MCF 10A (cell line): ENCODE measurements at regions not wholly inside any gene's neighbourhood (a gene's known extent, or its start where the extent isn't known, plus 50 kb on each side); places are given as distances from the start of the nearest gene placed in this dataset.
A peak's percentile ranks its signal among the peaks of the same experiment; 100 is the strongest.
"Not testable (repeated sequence)": the region's sequence is repeated elsewhere in the genome, so short reads cannot be mapped to it uniquely, and the experiment has no call there.

Experiments used
- BruUV-seq: library from RNA; stranded (reverse); fragments of 400-500 nt; replicated peaks from 2 replicates; lab custom pipeline; 2021; lab: Mats Ljungman, UMichigan
- CTCF ChIA-PET: fragments of 300-600 bp; sonication (Branson Sonifier 250); formaldehyde crosslinking; extraction: SDS; loops from one replicate; lab custom pipeline; 2021; ENCODE audit warnings: antibody characterized with exemption, inconsistent platforms; lab: Yijun Ruan, JAX
- POLR2A ChIA-PET: fragments of 300-600, 350-650 bp; sonication (Branson Sonifier 250); formaldehyde crosslinking; extraction: SDS; loops from one replicate; lab custom pipeline; 2020; ENCODE audit warnings: antibody characterized with exemption, inconsistent platforms; lab: Yijun Ruan, JAX
- DNase-seq: peaks from one replicate; pipeline ENCODE4 v3.0.0-alpha.2; 2018; ENCODE audit not compliant: unreplicated experiment
- H3K27ac Mint-ChIP-seq: one replicate; pipeline ENCODE4 v1.8.0; 2022; ENCODE audit warnings: mild to moderate bottlenecking, low read depth, mixed read lengths; ENCODE audit not compliant: unreplicated experiment
- H3K27me3 Mint-ChIP-seq: one replicate; pipeline ENCODE4 v1.8.0; 2022; ENCODE audit warnings: mixed read lengths; ENCODE audit not compliant: insufficient read depth, unreplicated experiment
- H3K36me3 Mint-ChIP-seq: one replicate; pipeline ENCODE4 v1.8.0; 2022; ENCODE audit warnings: mild to moderate bottlenecking, moderate library complexity, mixed read lengths; ENCODE audit not compliant: insufficient read depth, unreplicated experiment
- H3K4me1 Mint-ChIP-seq: one replicate; pipeline ENCODE4 v1.8.0; 2022; ENCODE audit warnings: mixed read lengths; ENCODE audit not compliant: insufficient read depth, unreplicated experiment
- H3K4me3 Mint-ChIP-seq: one replicate; pipeline ENCODE4 v1.8.0; 2022; ENCODE audit warnings: mild to moderate bottlenecking, moderate library complexity, mixed read lengths; ENCODE audit not compliant: unreplicated experiment
- H3K9me3 Mint-ChIP-seq: one replicate; pipeline ENCODE4 v1.8.0; 2022; ENCODE audit warnings: mixed read lengths; ENCODE audit not compliant: unreplicated experiment
- intact Hi-C: fragments of 100-400 bp; cut with micrococcal nuclease; formaldehyde crosslinking; loops from 2 replicates; pipeline ENCODE4 v1.14.1; 2022
- TF ChIP-seq, protein P1 (sequence below): fragments of 200-600 bp; IDR thresholded peaks from one replicate; pipeline ENCODE4 v1.8.0; 2022; ENCODE audit warnings: antibody characterized with exemption, mild to moderate bottlenecking; ENCODE audit not compliant: unreplicated experiment

GRCh38 chr10:9944690-9945089, 1073.0 kb upstream of the CELF2 start:
- CTCF ChIA-PET: no interaction called here
- H3K4me3 Mint-ChIP-seq: no peak overlapping the region
- intact Hi-C loops: no loop called here
- no peaks in the 10 kb centered on the region for H3K4me1 Mint-ChIP-seq
- no peaks in the 10 kb centered on the region for H3K36me3 Mint-ChIP-seq
- H3K9me3 Mint-ChIP-seq: no peaks in the 10 kb centered on the region
- POLR2A ChIA-PET: no interaction called here
- no peak overlapping the region for H3K27ac Mint-ChIP-seq
- TF ChIP-seq, protein P1, sequence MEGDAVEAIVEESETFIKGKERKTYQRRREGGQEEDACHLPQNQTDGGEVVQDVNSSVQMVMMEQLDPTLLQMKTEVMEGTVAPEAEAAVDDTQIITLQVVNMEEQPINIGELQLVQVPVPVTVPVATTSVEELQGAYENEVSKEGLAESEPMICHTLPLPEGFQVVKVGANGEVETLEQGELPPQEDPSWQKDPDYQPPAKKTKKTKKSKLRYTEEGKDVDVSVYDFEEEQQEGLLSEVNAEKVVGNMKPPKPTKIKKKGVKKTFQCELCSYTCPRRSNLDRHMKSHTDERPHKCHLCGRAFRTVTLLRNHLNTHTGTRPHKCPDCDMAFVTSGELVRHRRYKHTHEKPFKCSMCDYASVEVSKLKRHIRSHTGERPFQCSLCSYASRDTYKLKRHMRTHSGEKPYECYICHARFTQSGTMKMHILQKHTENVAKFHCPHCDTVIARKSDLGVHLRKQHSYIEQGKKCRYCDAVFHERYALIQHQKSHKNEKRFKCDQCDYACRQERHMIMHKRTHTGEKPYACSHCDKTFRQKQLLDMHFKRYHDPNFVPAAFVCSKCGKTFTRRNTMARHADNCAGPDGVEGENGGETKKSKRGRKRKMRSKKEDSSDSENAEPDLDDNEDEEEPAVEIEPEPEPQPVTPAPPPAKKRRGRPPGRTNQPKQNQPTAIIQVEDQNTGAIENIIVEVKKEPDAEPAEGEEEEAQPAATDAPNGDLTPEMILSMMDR: no peak
- H3K27me3 Mint-ChIP-seq: no peaks in the 10 kb centered on the region
- BruUV-seq: no TSS peak
- no peak for DNase-seq

DNA sequence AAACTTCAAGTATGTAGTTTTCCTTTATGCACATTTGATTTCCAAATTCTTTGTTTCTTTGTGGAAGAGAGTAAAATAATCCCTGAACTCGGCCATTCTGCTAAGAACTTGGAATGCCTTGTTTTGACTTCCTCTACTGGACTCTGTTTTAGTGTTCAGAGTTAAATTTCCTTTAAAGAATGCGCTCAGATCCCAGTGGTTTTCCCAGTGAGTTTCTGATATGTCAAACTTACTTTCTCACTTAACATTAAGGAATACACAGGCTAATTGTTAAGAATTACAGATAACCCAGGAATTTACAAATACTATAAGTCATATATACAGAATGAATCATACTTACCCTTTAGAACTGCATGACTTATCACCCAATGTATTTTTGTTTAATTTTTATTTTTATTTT, 1067.6 kb upstream of the CELF2 start:
- H3K27me3 Mint-ChIP-seq: no peaks in the 10 kb centered on the region
- H3K4me3 Mint-ChIP-seq: no peak overlapping the region
- no peaks in the 10 kb centered on the region for H3K4me1 Mint-ChIP-seq
- ChIA-PET CTCF (interaction anchor here (0.6 kb wide), 1 partner anchor 618 kb away, joined by 8 read pairs; no protein-coding TSS in a partner anchor), POLR2A (no interaction called here)
- H3K27ac Mint-ChIP-seq: no peak overlapping the region
- H3K36me3 Mint-ChIP-seq: no peaks in the 10 kb centered on the region
- TF ChIP-seq, protein P1: no peak
- no TSS peak for BruUV-seq
- no peaks in the 10 kb centered on the region for H3K9me3 Mint-ChIP-seq
- DNase-seq: no peak
- intact Hi-C loops: no loop called here

GRCh38 chr10:9951481-9952257, 1066.0 kb upstream of the CELF2 start:
- Mint-ChIP-seq H3K27me3 (no peaks in the 10 kb centered on the region), H3K4me3 (no peak overlapping the region), H3K9me3 (no peaks in the 10 kb centered on the region), H3K27ac (no peak overlapping the region), H3K4me1 (no peaks in the 10 kb centered on the region), H3K36me3 (peaks cover 4% of the 10 kb centered on the region)
- intact Hi-C loops: no loop called here
- POLR2A ChIA-PET: interaction anchor here (1.2 kb wide), 1 partner anchor 14 kb away, joined by 3 read pairs; no protein-coding TSS in a partner anchor
- TF ChIP-seq, protein P1: no peak
- CTCF ChIA-PET: interaction anchor here (1.1 kb wide), 1 partner anchor 113 kb away, joined by 4 read pairs; no protein-coding TSS in a partner anchor
- no TSS peak for BruUV-seq
- DNase-seq: no peak

- H3K36me3 Mint-ChIP-seq: peaks cover 4% of the 10 kb centered on the region
- H3K27ac Mint-ChIP-seq: no peak overlapping the region
- CTCF ChIA-PET: interaction anchor here (0.6 to 0.7 kb wide), 2 partner anchors 236 to 1592 kb away, joined by 3 to 4 read pairs; no protein-coding TSS in a partner anchor
- TF ChIP-seq, protein P1: no peak
- POLR2A ChIA-PET: no interaction called here
- H3K4me1 Mint-ChIP-seq: peaks cover 5% of the 10 kb centered on the region
- H3K9me3 Mint-ChIP-seq: peaks cover 7% of the 10 kb centered on the region
- intact Hi-C loops: no loop called here
- H3K4me3 Mint-ChIP-seq: no peak overlapping the region
- no TSS peak for BruUV-seq
- DNase-seq: peak; percentile 67
- H3K27me3 Mint-ChIP-seq: no peaks in the 10 kb centered on the region
Measured at GRCh38 chr10:9957351-9957750, 1060.3 kb upstream of the CELF2 start.

GRCh38 chr10:9957876-9958275, 1059.8 kb upstream of the CELF2 start:
- H3K27ac Mint-ChIP-seq, H3K27me3 Mint-ChIP-seq, H3K9me3 Mint-ChIP-seq, intact Hi-C loops, BruUV-seq, H3K4me1 Mint-ChIP-seq, POLR2A ChIA-PET, DNase-seq, H3K36me3 Mint-ChIP-seq, H3K4me3 Mint-ChIP-seq: not testable (repeated sequence)
- CTCF ChIA-PET: interaction anchor here (0.6 to 0.7 kb wide), 2 partner anchors 237 to 1593 kb away, joined by 3 to 4 read pairs; no protein-coding TSS in a partner anchor
